AG10803 (cell line): ENCODE measurements at regions not wholly inside any gene's neighbourhood (a gene's known extent, or its start where the extent isn't known, plus 50 kb on each side); places are given as distances from the start of the nearest gene placed in this dataset.

Experiments
- DNase-seq: peaks from one replicate; pipeline ENCODE4 v3.0.0; 2010; ENCODE audit warnings: low read depth
- H3K4me3 ChIP-seq: 2 replicates; pipeline ENCODE4 v1.5.1; 2011; ENCODE audit warnings: mild to moderate bottlenecking, low read length, control low read depth
- CTCF ChIP-seq: conservative IDR thresholded peaks from 2 replicates; pipeline ENCODE4 v1.5.1; 2011; ENCODE audit warnings: mild to moderate bottlenecking, low read length, control low read depth, inconsistent platforms

DNA sequence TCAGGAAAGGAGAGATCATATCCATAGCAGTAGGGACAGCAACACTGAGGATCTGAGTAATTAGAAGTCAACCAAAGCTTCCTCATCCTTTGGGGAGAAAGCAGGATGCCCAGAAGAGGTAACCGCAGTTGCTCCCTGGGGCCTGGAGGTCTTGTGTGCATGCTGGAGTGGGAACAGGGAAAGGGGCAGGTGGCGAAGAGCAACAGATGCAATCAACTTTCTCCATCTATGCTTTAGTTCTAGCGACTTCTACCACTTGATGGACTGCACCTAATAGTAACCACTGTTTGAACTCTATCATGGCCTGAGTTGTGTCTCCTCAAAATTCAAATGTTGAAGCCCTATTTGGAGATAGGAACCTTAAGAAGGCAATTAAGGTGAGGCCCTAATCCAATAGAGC, 503.8 kb downstream of the NPIPA7 start:
- no peak for TF ChIP-seq CTCF
- no peak for DNase-seq
- H3K4me3 ChIP-seq = no peak overlapping the region

DNA sequence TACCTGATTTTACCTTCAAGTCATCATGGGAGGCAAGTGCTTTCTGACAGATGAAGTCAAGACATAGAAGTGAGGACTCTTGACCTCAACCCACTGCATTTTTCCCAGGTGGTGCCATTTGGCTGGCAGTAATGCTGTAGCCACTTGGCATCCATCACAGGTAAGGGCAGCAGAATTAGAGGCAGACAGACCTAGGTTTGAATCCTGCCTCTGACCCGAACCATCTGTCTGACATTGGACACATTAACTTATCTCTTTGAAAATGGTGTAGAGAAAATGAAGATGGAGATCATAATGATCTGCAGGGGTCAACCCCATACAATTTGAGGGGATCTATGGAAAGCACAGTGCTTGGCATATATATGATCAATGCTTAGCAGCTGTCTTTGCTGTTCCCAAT, 505.5 kb downstream of the NPIPA7 start:
- H3K4me3 ChIP-seq = no peak overlapping the region
- no peak for TF ChIP-seq CTCF
- no peak for DNase-seq

GRCh38 chr16:16887193-16887592, 508.3 kb downstream of the NPIPA7 start:
- no peak for DNase-seq
- TF ChIP-seq CTCF = no peak
- no peak overlapping the region for H3K4me3 ChIP-seq

GRCh38 chr16:16890964-16891363, 512.0 kb downstream of the NPIPA7 start:
- DNase-seq = no peak
- H3K4me3 ChIP-seq = no peak overlapping the region
- TF ChIP-seq CTCF = no peak

DNA sequence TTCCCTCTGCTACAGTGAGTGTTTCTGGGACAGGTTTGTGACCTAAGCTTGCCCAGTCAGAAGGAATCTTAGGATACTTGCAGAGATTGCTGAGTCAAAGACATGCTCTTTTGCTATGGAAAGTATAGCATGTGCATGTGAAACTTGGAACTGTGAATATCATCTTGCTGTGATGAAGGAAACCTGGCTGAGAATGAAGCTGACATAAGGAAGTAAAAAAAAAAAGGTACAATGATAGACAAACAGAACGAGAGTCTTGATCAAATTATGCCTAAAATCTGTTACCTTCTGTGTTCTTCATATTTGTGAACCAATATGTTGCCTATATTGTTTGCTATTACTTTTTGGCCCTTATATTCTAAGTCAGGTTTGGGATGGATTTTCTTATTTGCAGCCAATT, 525.7 kb downstream of the NPIPA7 start:
- H3K4me3 ChIP-seq = no peak overlapping the region
- no peak for TF ChIP-seq CTCF
- DNase-seq = no peak

DNA sequence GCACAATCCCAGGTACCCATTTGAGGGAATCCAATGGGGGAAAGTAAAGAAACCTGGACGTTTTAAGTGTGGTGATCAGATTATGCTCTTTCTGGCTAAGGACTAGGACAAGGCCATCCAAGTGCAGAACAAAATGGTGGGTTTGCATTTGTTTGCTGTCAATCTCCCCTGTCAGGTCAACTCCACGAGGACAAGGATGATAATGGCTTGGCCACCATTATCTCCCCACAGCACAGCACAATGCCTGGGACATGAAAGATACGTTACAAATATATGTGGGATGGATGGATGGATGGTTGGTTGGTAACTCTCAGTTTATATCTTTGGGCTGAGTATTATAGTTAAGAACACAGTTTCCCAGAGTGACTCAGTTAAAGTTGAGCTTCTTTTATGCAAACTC, 526.9 kb downstream of the NPIPA7 start:
- H3K4me3 ChIP-seq = no peak overlapping the region
- TF ChIP-seq CTCF = no peak
- no peak for DNase-seq

DNA sequence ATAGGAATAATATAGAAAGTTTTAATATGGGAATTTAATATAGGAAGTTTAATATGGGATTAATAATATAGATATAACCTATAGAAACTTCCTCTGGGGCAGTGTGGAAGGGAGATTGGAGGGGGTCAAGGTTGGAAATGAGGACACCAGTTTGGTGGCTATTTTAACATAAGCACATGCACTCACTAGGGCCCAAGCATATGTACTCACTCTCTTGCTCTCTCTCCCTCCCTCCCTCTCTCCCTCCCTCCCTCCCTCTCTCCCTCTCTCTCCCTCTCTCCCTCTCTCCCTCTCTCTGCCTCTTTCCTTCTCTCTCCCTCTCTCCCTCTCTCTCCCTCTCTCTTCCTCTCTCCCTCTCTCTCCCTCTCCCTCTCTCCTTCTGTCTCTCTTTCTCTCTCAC, 528.1 kb downstream of the NPIPA7 start:
- DNase-seq = no peak
- H3K4me3 ChIP-seq = no peak overlapping the region
- TF ChIP-seq CTCF = no peak
